Endothelial cell of umbilical vein (primary cell): ENCODE measurements at regions not wholly inside any gene's neighbourhood (a gene's known extent, or its start where the extent isn't known, plus 50 kb on each side); places are given as distances from the start of the nearest gene placed in this dataset.

ENCODE experiments used
- BruUV-seq: library from RNA; stranded (reverse); fragments of 400-500 nt; replicated peaks from 2 replicates; lab custom pipeline; 2021; lab: Mats Ljungman, UMichigan
- CTCF ChIA-PET: fragments of 300-600, 350-600 bp; sonication (Branson Sonifier 250); formaldehyde crosslinking; loops from one replicate; lab custom pipeline; 2021; ENCODE audit warnings: antibody characterized with exemption, inconsistent platforms; lab: Charles Lee
- POLR2A ChIA-PET: fragments of 300-600, 350-600 bp; sonication (Branson Sonifier 250); formaldehyde crosslinking; loops from one replicate; lab custom pipeline; 2021; ENCODE audit warnings: antibody characterized with exemption, inconsistent platforms; lab: Charles Lee
- DNase-seq: peaks from one replicate; pipeline ENCODE4 v3.0.0-alpha.2; 2011; ENCODE audit warnings: low read depth, low spot score
- FAIRE-seq: peaks from 2 replicates; lab custom pipeline; 2011; peaks lifted over from hg19 to GRCh38; lab: Jason Lieb, UNC
- H2AFZ ChIP-seq: 2 replicates; pipeline ENCODE4 v1.6.0; 2012; ENCODE audit warnings: low read depth, low read length, control low read depth, inconsistent platforms
- H3K27ac ChIP-seq: 2 replicates; pipeline ENCODE4 v1.5.1; 2011; ENCODE audit warnings: low read depth, mild to moderate bottlenecking, control low read depth, low read length, moderate library complexity; ENCODE audit not compliant: insufficient read depth
- H3K27me3 ChIP-seq, 2 experiments: 2 replicates each; pipeline versions ENCODE4 v1.6.0 to v1.6.1; 2011; ENCODE audit warnings: low read length in 2 of 2, mixed read lengths in 1 of 2; ENCODE audit not compliant: control insufficient read depth in 2 of 2, insufficient read depth in 2 of 2
- H3K36me3 ChIP-seq, 2 experiments: 2 replicates in 1 of 2; 3 replicates in 1 of 2; pipeline ENCODE4 v1.5.1; 2011; ENCODE audit warnings: low read length in 2 of 2, mild to moderate bottlenecking in 1 of 2, moderate library complexity in 1 of 2; ENCODE audit not compliant: control insufficient read depth in 2 of 2, insufficient read depth in 2 of 2; ENCODE audit errors: extremely low read depth in 1 of 2
- H3K4me1 ChIP-seq: 3 replicates; pipeline ENCODE4 v1.5.1; 2011; ENCODE audit warnings: mild to moderate bottlenecking, low read length; ENCODE audit not compliant: control insufficient read depth, insufficient read depth; ENCODE audit errors: extremely low read depth
- H3K4me2 ChIP-seq: 2 replicates; pipeline ENCODE4 v1.6.1; 2011; ENCODE audit warnings: low read length, control low read depth, mixed read lengths; ENCODE audit not compliant: insufficient read depth
- H3K4me3 ChIP-seq, 3 experiments: fragments of 200-600 bp in 1 of 3; sonication (generic), shearing (Covaris generic) in 1 of 3; replicated peaks in 1 of 3; 2 replicates each; pipeline ENCODE4 v1.5.1; 2011 to 2016; ENCODE audit warnings: control low read depth in 3 of 3, low read length in 3 of 3, mild to moderate bottlenecking in 2 of 3, inconsistent platforms in 1 of 3, low read depth in 1 of 3, moderate library complexity in 1 of 3; ENCODE audit not compliant: insufficient read depth in 1 of 3
- H3K79me2 ChIP-seq: 2 replicates; pipeline ENCODE4 v1.6.0; 2012; ENCODE audit warnings: low read length, inconsistent platforms; ENCODE audit not compliant: control insufficient read depth, insufficient read depth
- H3K9ac ChIP-seq: replicated peaks from 2 replicates; pipeline ENCODE3; 2011; ENCODE audit warnings: low read length, control low read depth; ENCODE audit not compliant: insufficient read depth; ENCODE audit errors: extremely low read depth
- H3K9me1 ChIP-seq: replicated peaks from 3 replicates; pipeline ENCODE4 v1.6.0; 2011; ENCODE audit warnings: mild to moderate bottlenecking, low read length; ENCODE audit not compliant: control insufficient read depth, insufficient read depth; ENCODE audit errors: extremely low read depth
- H3K9me3 ChIP-seq: replicated peaks from 2 replicates; pipeline ENCODE4 v1.5.1; 2012; ENCODE audit warnings: low read length, inconsistent platforms; ENCODE audit not compliant: control insufficient read depth, insufficient read depth
- H4K20me1 ChIP-seq: replicated peaks from 2 replicates; pipeline ENCODE3; 2011; ENCODE audit warnings: mild to moderate bottlenecking, low read length; ENCODE audit not compliant: control insufficient read depth, insufficient read depth; ENCODE audit errors: extremely low read depth
- EZH2 ChIP-seq: IDR thresholded peaks from 2 replicates; pipeline ENCODE4 v1.6.1; 2012; ENCODE audit warnings: borderline replicate concordance, low read depth, mild to moderate bottlenecking, moderate library complexity, low read length, inconsistent platforms; ENCODE audit not compliant: severe bottlenecking
- FOS ChIP-seq: IDR thresholded peaks from 2 replicates; pipeline ENCODE4 v1.6.1; 2011; ENCODE audit warnings: mild to moderate bottlenecking, low read length, moderate library complexity, borderline replicate concordance; ENCODE audit not compliant: insufficient read depth
- GATA2 ChIP-seq: IDR thresholded peaks from 2 replicates; pipeline ENCODE4 v1.7.0; 2011; ENCODE audit warnings: low read depth, mild to moderate bottlenecking, moderate library complexity, mixed read lengths, low read length; ENCODE audit not compliant: insufficient read length, insufficient read depth
- JUN ChIP-seq: IDR thresholded peaks from 2 replicates; pipeline ENCODE4 v1.6.1; 2011; ENCODE audit warnings: borderline replicate concordance, low read depth; ENCODE audit not compliant: insufficient read length, insufficient read depth
- MYC ChIP-seq: IDR thresholded peaks from one replicate; pipeline ENCODE4 v1.6.1; 2011; ENCODE audit warnings: mild to moderate bottlenecking, low read depth, low read length
- POLR2A ChIP-seq: IDR thresholded peaks from 2 replicates; pipeline ENCODE4 v1.6.1; 2012; ENCODE audit warnings: low read depth, mild to moderate bottlenecking, control low read depth, low read length
- POLR2AphosphoS5 ChIP-seq: IDR thresholded peaks from 2 replicates; pipeline ENCODE4 v1.6.1; 2012; ENCODE audit warnings: low read depth, mild to moderate bottlenecking, control low read depth, low read length, moderate library complexity; ENCODE audit not compliant: insufficient read depth
- dilution Hi-C: fragments of 300-500 bp; cut with MboI; formaldehyde crosslinking; loops from one replicate; pipeline ENCODE4 v1.15.0; 2019; ENCODE audit warnings: low sequenced_read_pairs; ENCODE audit not compliant: extremely low pct_ligation_motif_present
- intact Hi-C: fragments of 100-400 bp; cut with micrococcal nuclease; formaldehyde crosslinking; loops from one replicate; pipeline ENCODE4 v1.10.0; 2022
- TF ChIP-seq, protein P1 (sequence below), 2 donors: IDR thresholded peaks; 1 replicate in 1 of 2; 2 replicates in 1 of 2; pipeline ENCODE4 v1.5.1; 2011; ENCODE audit warnings: low read length in 2 of 2, mild to moderate bottlenecking in 2 of 2, moderate library complexity in 2 of 2, control low read depth in 1 of 2, inconsistent platforms in 1 of 2, low read depth in 1 of 2; ENCODE audit not compliant: insufficient read depth in 1 of 2; ENCODE audit errors: extremely low read depth in 1 of 2
- TF ChIP-seq, protein P2 (sequence below): IDR thresholded peaks from 2 replicates; pipeline ENCODE4 v1.6.1; 2011; ENCODE audit not compliant: insufficient read depth, insufficient read length

DNA sequence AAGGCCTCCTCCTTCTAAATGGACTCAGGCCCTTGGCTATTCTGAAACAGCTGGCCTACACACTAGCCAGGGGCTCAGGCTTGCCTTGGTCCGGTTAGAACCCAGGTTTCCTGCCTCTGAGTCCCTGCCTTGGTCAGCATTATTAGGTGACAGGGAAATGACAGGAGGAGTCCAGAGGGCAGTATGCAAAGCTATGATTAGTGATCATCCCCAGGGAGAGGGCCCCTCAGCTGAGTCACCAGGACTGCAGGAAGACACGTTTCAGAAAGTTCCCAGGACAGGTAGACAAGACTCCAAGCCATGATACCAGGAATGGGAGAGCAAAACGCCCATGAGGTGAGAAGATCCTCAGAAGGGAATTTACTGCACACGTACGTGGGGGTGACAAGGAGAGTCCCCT is 301.1 kb upstream of the COBL start:
- POLR2A ChIA-PET: no interaction called here
- FAIRE-seq: no peak
- intact Hi-C loops: no loop called here

DNA sequence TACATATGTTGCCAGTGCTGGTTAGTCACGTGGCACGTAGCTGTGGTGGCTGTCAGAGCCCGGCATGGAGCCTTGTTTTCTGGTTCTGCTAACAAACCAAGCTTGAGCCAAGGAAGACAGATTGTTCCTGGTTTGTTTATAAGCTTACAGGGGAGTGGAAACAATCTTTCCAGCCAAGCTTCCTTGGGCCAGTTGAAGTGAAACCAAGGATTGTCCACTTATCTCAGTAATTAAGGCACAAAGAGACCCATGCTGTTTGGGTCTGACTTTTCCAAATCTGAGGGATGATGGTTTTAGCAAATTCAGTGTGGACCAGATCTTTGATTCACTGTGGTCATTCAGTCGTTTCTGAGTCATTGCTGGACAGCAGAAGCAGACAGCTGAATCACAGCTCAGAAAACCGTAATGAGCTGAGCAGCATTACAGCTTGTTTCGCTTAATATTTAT is 297.3 kb upstream of the COBL start:
- TF ChIP-seq JUN (no peak), EZH2 (no peak), FOS (no peak), GATA2 (no peak), POLR2A (no peak), MYC (no peak), POLR2AphosphoS5 (no peak)
- TF ChIP-seq, protein P1, sequence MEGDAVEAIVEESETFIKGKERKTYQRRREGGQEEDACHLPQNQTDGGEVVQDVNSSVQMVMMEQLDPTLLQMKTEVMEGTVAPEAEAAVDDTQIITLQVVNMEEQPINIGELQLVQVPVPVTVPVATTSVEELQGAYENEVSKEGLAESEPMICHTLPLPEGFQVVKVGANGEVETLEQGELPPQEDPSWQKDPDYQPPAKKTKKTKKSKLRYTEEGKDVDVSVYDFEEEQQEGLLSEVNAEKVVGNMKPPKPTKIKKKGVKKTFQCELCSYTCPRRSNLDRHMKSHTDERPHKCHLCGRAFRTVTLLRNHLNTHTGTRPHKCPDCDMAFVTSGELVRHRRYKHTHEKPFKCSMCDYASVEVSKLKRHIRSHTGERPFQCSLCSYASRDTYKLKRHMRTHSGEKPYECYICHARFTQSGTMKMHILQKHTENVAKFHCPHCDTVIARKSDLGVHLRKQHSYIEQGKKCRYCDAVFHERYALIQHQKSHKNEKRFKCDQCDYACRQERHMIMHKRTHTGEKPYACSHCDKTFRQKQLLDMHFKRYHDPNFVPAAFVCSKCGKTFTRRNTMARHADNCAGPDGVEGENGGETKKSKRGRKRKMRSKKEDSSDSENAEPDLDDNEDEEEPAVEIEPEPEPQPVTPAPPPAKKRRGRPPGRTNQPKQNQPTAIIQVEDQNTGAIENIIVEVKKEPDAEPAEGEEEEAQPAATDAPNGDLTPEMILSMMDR (IDR thresholded peaks at IDR 0.05; ENCODE audit: extremely low read depth in 1 of 2, insufficient read depth in 1 of 2, low read depth in 1 of 2, low read length in 2 of 2): no peak
- TF ChIP-seq, protein P2, sequence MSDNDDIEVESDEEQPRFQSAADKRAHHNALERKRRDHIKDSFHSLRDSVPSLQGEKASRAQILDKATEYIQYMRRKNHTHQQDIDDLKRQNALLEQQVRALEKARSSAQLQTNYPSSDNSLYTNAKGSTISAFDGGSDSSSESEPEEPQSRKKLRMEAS: no peak
- BruUV-seq: no TSS peak
- Histone ChIP-seq H3K4me2 (no peak overlapping the region), H3K9me1 (no peaks in the 10 kb centered on the region), H4K20me1 (no peaks in the 10 kb centered on the region), H3K79me2 (no peaks in the 10 kb centered on the region), H3K4me1 (no peaks in the 10 kb centered on the region), H3K36me3 (no peaks in the 10 kb centered on the region), H3K9ac (no peak overlapping the region), H3K27me3 (no peaks in the 10 kb centered on the region), H3K4me3 (no peak overlapping the region), H3K27ac (no peak overlapping the region), H3K9me3 (peaks cover 9% of the 10 kb centered on the region), H2AFZ (no peak overlapping the region)
- ChIA-PET POLR2A (no interaction called here), CTCF (no interaction called here)
- DNase-seq: no peak
- intact Hi-C loops (no loop called here), dilution Hi-C loops (no loop called here)
- FAIRE-seq: no peak

More for the DNA sequence above, 301.1 kb upstream of the COBL start:
- no peaks in the 10 kb centered on the region for H3K36me3 ChIP-seq
- dilution Hi-C loops: no loop called here
- DNase-seq: no peak
- no peaks in the 10 kb centered on the region for H4K20me1 ChIP-seq
- no peaks in the 10 kb centered on the region for H3K79me2 ChIP-seq
- H3K27ac ChIP-seq: no peak overlapping the region
- CTCF ChIA-PET: no interaction called here
- H3K9me3 ChIP-seq: peaks cover 5% of the 10 kb centered on the region
- no peak overlapping the region for H3K4me3 ChIP-seq
- H3K27me3 ChIP-seq: no peaks in the 10 kb centered on the region
- no peak overlapping the region for H2AFZ ChIP-seq
- no peaks in the 10 kb centered on the region for H3K9me1 ChIP-seq
- no peak overlapping the region for H3K9ac ChIP-seq
- no TSS peak for BruUV-seq
- no peak overlapping the region for H3K4me2 ChIP-seq
- TF ChIP-seq FOS: no peak
- no peak for TF ChIP-seq EZH2
- no peak for TF ChIP-seq POLR2AphosphoS5
- no peak for TF ChIP-seq GATA2
- TF ChIP-seq JUN: no peak
- TF ChIP-seq, protein P1 (IDR thresholded peaks at IDR 0.05; ENCODE audit: extremely low read depth in 1 of 2, insufficient read depth in 1 of 2, low read depth in 1 of 2, low read length in 2 of 2): no peak
- TF ChIP-seq POLR2A: no peak
- TF ChIP-seq MYC: no peak
- no peaks in the 10 kb centered on the region for H3K4me1 ChIP-seq
